Amygdala (tissue), 56 donors: ENCODE measurements at regions not wholly inside any gene's neighbourhood (a gene's known extent, or its start where the extent isn't known, plus 50 kb on each side); places are given as distances from the start of the nearest gene placed in this dataset.
"Not testable (repeated sequence)": the region's sequence is repeated elsewhere in the genome, so short reads cannot be mapped to it uniquely, and the experiment has no call there.

ENCODE experiments used
- DNase-seq, 56 donors: peaks; one replicate each; lab custom pipeline; 2025; lab: John Stamatoyannopoulos, UW

DNA sequence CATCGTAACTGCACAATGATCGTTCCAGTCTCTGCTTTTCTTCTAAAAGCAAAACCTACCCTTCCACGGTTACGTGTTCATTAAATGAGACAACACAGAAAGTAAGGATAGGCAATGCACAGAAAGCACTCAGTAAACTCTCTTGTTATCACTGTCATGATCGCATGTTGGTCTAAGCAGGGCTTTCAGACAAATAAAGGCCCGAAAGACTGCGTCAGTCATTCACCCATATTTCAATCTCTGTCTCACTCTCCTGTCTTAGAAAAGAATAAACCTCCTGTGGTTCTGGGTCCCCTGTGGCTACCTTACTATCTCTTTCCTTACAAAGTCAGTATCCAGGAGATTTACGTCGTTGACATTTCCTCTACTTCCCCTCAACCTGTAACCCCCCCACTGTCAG lies 160.9 kb downstream of the VAPA start:
- DNase-seq = no peak

- DNase-seq = no peak
These were observed 162.8 kb downstream of the VAPA start for GRCh38 chr18:10076502-10077030.

DNA sequence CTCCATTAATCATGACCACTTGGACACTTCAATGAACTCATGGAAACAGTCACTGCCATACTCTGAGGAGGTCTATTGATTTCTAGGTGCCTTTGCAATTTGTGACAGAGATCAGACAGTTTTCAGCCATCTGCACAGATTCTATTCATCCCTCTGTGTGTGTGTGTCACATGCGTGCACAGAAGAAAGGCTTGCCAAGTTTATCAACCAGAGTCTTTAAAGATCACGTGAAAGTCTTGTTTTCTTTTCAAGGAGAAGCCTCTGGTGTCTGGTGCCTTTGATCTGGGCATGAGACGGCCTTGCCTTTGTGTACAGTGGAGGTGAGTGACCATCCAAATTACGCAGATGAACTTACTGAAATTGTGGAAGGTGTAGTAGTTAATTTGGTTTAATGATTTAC lies 164.2 kb downstream of the VAPA start:
- DNase-seq = no peak

- no peak for DNase-seq
These were observed 166.6 kb downstream of the VAPA start for GRCh38 chr18:10080372-10080771.

DNA sequence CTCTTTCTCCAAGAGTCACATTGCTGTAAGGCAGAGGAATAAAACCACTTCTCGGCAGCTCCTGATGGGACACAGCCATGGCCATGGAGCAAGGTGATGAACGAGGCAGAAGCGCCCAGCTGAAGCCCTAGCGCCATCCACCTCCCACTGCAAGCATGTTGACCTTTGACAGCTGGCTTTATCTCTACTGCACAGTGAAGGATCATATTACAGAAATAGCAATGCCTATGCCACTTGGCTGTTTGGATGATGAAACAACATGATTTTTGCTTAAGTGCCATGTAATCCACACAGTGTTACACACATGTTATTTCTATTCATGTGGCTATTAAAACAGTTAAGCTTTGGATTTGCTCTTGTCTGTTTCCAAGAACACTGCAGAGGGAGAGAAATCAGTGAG lies 167.7 kb downstream of the VAPA start:
- no peak for DNase-seq

DNA sequence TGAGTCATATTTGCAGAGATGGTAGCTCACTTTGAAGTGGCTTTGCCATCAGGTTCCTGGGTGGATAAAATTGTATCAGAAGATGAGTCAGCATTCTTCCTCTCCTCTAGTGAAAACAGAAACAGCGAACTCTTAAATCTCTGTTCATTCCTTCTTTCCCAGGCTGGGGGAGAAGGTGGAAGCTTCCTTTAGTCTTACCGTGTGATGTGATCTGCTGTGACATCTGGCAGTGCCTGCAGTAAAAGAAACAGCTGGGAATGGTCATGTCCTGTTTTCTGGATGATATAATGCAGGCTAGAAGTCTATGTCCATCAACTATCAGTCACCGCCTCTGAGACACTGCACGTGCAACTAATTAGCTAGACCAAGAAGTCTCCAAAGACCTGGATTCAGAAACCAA lies 171.6 kb downstream of the VAPA start:
- no peak for DNase-seq

DNA sequence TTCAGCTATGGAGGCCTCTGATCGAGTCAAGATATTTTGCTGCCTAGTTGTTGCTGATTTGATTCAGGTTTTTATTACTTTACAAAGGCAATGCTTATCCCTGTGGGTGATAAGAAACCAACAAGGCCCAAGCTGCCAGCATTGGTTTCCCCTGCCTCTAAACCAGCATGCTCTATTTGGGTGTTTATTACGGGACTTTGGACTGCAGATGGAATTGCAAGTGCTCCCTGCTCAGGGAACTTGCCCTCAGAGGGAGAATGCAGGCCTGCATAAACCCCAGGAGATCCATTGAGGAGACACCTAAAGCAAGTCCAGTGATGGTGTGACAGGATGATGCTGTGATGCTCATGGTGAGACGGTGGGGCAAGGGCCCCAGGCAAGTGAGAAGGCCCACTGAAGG lies 172.1 kb downstream of the VAPA start:
- DNase-seq = no peak

- DNase-seq = no peak
These were observed 172.8 kb downstream of the VAPA start for GRCh38 chr18:10086458-10087210.

DNA sequence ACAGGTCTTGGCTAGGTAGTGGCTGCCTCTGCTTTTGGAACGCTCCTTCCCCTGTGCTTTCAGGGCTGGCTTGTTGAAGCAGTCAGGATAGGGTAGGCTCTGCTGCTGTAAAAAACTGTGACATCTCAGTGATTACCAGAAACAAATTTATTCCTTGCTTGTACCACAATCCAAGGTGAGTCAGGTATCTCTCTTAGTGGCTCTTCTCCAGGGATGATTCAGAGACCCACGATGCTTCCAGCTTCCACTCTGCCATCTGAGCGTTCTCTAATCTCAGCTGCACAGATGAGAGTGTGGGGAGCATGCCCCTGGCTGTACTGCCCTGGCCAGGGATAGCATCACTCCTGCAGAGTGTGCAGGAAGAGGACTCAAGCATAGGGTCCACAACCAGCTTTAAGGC lies 174.9 kb downstream of the VAPA start:
- DNase-seq = no peak

DNA sequence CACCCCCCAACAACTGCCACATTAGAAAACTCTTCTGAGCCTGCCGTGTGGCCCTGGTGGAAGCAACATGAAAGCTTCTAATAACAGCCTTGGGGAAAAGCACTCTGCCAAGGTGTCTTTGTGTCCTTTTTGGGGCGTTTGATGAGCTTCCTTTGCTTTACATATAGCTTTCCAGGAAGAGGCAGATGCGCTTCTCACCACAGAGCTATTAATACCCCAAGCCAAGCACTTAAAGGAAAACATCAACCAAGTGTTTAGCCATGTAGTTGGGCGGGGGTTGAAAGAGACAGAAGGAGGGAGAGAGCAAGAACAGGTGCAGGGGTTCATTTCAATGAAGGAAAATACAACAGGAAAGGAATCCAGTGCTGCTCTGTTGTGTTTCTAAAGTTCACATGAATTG lies 176.1 kb downstream of the VAPA start:
- DNase-seq = no peak

GRCh38 chr18:10090668-10091067 lies 176.9 kb downstream of the VAPA start:
- no peak for DNase-seq

DNA sequence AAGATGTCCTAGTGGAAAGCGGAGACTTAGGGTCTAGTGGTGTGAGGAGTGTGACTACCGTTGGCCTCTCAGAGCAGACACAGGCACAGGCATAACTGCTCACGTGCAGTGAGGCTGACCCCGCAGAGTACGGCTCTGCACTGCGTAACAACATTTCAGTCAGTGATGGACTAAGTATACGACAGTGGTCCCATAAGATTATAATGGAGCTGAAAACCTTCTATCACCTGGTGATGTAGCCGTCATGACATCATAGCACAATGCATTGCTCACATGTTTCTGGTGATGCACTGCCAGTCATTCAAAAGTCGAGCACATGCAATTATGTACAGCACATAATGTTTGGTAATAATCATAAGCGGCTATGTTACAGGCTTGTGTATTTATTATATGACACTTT lies 179.6 kb downstream of the VAPA start:
- no peak for DNase-seq

- no peak for DNase-seq
These were observed 180.3 kb downstream of the VAPA start for GRCh38 chr18:10094154-10094553.

GRCh38 chr18:10094655-10095054 lies 180.8 kb downstream of the VAPA start:
- DNase-seq = no peak

- DNase-seq = no peak
These were observed 181.5 kb downstream of the VAPA start for GRCh38 chr18:10095356-10095755.

- no peak for DNase-seq
These were observed 185.8 kb downstream of the VAPA start for GRCh38 chr18:10099539-10100140.

DNA sequence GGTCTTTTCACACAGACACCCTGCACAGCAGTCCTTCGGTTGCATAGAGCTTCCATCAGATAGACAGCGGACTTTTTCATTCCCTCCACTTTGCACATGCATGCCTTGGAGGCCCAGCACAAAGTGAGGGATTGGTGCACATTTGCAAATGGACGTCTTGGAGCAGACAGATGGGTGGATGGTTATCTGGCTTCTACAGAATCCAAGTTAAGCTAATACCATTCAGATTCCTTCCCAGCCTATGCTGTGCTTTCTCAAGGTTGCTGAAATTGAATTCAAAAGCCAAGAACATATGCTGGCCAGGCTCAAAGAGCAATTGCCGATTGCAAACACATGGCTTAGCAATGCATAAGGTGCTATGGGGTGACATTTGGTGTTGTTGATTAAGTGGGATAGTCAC lies 186.4 kb downstream of the VAPA start:
- no peak for DNase-seq

DNA sequence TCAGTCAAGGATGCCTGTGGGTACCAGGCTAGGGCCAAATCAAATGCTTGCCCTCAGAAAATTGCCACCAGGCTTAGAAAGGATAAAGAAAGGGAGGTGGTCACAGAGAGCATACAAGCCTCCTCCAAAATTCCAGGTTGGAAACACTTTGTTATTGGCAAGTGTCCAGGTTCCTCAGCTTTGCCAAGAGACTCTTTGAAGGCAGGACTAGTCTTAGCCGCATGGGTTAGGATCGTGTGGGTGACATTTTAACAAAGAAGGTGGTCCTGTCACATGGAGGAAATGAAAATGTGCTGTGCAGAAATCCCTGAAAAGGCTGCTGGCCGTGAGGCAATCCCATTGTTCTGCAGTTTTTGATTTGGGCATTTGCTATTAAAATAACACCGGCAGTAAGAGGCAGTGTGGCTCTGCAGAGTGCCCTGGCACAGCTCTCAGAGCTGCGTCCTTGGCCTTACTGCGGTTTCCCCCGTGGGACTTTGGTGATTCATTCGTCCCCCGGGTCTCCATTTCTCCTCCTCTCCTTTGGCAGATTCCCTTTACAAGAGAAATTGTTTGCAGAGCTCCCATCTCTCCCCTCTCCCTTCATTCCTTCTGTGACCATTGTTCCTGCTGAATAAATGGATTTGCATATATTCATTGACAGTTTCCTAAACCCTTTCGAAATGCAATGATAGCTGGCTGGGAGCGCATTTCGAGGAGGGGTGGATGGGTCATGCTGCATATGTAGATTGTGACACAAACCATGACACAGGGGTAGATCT lies 187.3 kb downstream of the VAPA start:
- peak in 7 of 56 donors; percentile 2 to 44 (median 18) for DNase-seq

GRCh38 chr18:10101729-10102128 lies 187.9 kb downstream of the VAPA start:
- no peak for DNase-seq

- not testable (repeated sequence) for DNase-seq
These were observed 191.3 kb downstream of the VAPA start for GRCh38 chr18:10105118-10105517.

DNA sequence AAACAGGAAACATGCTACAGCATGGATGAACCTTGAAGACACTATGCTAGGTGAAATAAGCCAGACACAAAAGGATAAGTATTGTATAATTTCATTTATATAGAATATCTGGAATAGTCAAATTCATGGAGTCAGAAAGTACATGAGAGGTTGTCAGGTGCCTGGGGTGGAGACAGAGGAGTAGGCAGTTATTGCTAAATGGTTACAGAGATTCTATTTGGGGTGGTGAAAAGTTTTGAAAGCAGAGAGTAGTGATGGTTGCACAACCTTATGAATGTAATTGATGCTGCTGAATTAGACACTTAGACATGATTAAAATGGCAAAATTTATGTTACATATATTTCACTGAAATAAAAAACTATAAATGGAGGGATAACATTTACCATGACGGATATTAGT lies 197.4 kb downstream of the VAPA start:
- DNase-seq = no peak

DNA sequence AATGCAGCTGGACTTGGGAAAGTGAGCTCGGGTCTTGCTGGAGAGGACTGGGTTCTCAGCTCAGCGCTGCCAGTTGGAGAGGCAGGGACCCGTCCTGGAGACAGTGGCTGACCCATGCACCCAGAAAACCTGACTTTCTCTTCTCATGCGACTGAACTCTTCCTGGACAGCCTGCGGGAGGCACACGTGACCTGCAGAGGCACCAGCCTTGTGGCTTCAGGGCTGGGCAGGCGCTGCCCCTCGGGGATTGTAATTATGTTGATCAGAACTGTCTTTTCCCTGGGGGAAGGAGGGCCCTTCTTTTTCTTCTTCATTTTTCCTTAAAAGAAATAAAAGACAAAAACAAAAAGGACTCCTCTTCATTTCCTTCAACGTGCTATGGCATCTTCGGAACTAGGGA lies 198.1 kb downstream of the VAPA start:
- no peak for DNase-seq
